Neural cell (in vitro differentiated cells): ENCODE measurements at regions not wholly inside any gene's neighbourhood (a gene's known extent, or its start where the extent isn't known, plus 50 kb on each side); places are given as distances from the start of the nearest gene placed in this dataset.

Source experiments
- CTCF ChIP-seq: fragments of 450-650 bp; IDR thresholded peaks from 2 replicates; pipeline ENCODE4 v1.5.1; 2014; ENCODE audit warnings: antibody characterized with exemption, mild to moderate bottlenecking, moderate library complexity; ENCODE audit not compliant: poor library complexity, severe bottlenecking
- EZH2 ChIP-seq: fragments of 200-600, 300-800 bp; shearing (Covaris generic), sonication (generic); IDR thresholded peaks from 2 replicates; pipeline ENCODE4 v1.6.1; 2014; ENCODE audit warnings: antibody characterized with exemption, low read length, borderline replicate concordance, mild to moderate bottlenecking; ENCODE audit not compliant: insufficient read depth, poor library complexity, severe bottlenecking
- POLR2AphosphoS5 ChIP-seq: IDR thresholded peaks from 2 replicates; pipeline ENCODE4 v1.6.1; 2012
- RAD21 ChIP-seq: fragments of 450-650 bp; conservative IDR thresholded peaks from 2 replicates; pipeline ENCODE4 v1.6.1; 2014; ENCODE audit warnings: antibody characterized with exemption, mild to moderate bottlenecking, moderate library complexity

GRCh38 chr6:66265737-66266136 is 558.7 kb upstream of the EYS start:
- TF ChIP-seq POLR2AphosphoS5 (no peak), CTCF (no peak), EZH2 (no peak), RAD21 (no peak)
